HG03064 (cell line): ENCODE measurements at regions not wholly inside any gene's neighbourhood (a gene's known extent, or its start where the extent isn't known, plus 50 kb on each side); places are given as distances from the start of the nearest gene placed in this dataset.

ENCODE experiments used
- ATAC-seq: cut with Tn5 transposase; IDR thresholded peaks from one replicate; pipeline ENCODE4 v1.9.1; 2021; ENCODE audit warnings: low read depth; ENCODE audit not compliant: unreplicated experiment

- no peak for ATAC-seq
Measured at GRCh38 chr17:68812876-68813584, 142.2 kb downstream of the ABCA8 start.

DNA sequence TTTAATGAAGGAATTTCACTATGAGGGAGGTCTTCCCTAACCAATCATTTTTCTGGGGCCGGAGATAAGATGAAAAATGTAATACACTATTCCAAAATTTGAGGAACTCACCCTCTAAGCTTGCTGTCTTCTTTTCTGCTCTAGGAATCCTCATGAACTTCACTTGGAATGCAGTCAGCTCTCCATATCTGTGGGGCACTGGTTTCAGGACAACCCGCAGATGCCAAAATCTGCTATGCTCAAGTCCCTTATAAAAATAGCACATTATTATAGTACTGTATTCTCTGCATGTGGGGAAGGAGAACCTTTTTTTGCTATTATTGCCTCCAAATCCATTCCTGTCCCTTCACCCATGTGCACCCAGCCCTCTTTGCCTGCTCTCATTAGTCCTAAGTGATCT lies 146.0 kb downstream of the ABCA8 start:
- no peak for ATAC-seq

DNA sequence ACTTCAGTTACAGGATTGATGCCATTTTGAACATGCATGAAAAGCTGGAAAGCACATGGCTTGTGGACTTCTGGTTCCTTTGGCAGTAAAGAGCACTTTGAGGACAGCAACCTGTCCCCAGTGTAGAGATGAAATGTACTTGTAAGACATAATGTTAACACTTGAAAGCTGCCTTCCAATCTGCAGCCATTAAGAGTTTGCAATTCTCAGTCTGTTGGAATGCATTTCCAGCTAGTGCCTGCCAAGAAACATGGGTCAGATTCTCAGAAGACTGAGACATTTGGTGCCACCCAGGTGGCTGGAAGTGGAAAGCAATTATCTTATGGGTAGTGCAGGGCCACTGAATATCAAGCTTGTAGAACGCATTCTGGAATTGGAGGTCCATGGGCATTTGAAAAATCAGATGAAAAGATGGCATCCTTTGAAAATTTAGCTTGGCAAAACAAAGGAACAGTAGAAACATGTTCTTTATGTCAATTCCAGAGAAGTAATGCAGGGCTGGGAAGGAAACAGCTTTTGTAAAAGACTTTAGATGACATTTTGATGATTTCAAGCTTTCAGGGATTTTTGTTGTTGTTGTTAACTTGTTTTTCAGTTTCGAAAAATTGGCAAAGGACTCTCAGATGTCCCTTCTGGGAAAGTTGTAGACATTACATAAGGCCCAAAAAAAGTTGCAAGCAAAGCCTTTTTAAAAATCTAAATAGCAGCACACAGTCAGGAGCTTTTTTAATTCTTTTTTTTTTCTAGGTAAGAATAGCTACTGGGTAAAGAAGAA lies 147.0 kb downstream of the ABCA8 start:
- no peak for ATAC-seq

- ATAC-seq: no peak
Measured at GRCh38 chr17:68805609-68806008, 149.6 kb downstream of the ABCA8 start.

GRCh38 chr17:68804777-68805520 lies 150.2 kb downstream of the ABCA8 start:
- no peak for ATAC-seq

- ATAC-seq: no peak
Measured at GRCh38 chr17:68803164-68803929, 151.8 kb downstream of the ABCA8 start.

DNA sequence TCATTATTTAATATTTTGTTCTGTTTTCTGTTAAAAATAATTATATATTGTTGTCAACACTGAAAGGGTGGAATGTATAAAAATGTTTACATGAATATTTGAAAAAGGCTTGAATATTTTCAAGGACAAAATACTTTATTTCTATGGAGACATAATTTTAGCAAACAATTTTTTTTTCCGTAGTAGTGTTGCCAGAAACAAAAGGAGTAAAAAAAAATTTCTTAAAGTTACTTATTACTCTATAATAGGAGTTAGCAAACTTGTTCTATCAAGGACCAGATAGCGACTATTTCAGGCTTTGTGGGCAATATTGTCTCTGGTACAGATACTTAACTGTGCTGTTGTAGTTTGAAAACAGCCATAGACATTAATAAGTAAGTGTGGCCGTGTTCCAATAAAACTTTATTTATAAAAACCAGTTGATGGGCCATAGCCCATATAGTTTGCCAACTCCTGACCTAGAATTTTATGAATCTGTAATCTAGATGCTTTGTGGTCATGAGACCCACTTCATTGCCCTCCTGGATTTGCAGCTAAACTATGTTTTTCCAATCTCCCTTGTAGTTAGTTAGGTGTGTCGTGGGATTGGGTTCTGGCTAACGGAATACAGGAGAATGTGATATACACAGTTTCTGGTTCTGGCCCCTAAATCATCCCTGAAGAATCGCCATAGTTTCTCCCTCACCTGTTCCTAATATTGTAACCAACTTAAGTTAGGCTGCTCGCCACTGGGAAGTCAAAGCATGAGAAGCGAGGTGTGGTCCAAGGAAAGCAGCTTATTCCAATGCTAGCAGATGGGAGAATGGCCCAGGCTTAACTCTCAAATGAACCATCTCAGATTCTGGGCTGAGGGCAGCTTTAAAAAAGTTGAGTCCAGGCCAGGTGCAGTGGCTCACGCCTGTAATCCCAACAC lies 153.6 kb downstream of the ABCA8 start:
- no peak for ATAC-seq

DNA sequence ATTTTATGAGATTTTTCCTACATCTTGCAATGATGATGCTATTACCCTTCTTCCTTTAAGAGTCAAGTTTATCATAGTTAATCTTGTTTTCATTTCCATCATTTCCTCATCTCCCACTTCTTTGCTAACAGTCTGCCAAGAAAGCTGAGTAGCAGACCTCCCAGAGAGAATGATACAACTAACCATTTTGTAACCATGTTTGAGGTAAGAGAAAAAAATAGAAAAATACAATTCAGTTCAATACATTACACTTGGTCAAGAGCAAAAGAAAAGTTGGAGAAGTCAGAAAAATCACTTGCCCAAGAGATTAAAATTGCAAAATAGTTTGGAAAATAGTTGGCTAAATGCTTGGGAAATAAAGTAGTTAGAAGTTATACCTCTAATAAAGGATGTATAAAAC lies 154.4 kb downstream of the ABCA8 start:
- no peak for ATAC-seq

DNA sequence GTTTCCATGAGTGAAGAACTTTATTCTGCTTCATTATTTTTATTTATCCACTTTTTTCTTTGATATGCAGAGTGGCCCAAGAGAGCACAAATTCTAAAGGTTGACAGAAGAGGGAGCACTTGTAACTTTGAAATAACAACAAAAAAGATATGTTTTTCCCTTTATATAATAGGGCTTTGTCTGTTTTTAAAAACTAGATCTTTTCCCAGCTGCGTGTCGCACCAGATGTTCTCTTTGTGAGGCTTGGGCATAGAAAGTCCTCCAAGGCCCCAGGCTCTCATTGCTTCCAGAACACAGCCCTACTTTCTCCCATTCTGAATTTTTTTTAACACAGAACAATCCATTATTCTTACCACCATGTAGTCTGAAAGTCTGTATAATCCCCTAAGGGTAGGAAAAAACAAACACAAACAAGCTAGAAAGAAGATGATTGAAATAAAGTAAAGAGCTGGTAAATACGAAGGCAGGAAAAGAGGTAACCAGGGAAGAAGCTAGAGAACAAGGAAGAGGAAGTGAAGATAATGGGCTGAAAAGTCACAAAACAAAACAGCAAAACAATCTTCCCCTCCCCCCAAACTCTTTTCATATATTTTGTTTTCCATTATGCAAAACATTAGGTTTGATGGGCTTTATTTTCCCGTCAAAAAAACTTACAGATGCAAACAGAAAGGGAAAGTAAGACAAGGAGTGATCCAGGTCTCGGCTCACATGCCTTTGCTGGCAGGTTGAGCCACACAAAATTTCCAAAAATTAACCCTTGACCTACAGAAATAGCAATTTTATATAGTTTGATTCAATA lies 160.4 kb downstream of the ABCA8 start:
- ATAC-seq: no peak

- no peak for ATAC-seq
Measured at GRCh38 chr17:68792873-68793272, 162.3 kb downstream of the ABCA8 start.

GRCh38 chr17:68792042-68792685 lies 163.0 kb downstream of the ABCA8 start:
- ATAC-seq: no peak

DNA sequence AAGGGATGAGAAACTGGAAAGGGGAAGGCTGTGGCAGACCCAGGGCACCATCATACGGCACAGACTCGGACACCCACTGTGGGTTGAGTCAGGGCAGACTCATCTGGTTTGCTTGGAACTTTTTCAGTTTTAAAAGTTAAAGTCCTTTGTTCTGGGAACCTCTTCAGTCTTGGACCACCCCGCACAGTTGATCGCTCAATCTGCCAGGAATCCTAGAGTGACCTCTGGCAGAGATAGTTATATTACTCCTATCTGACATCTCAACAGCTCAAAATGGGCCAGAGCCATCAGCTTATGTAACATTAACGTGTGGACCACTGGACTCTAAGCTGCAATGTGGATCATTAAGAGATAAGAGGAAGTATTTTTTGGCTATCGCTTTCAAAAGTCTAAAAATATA lies 164.3 kb downstream of the ABCA8 start:
- ATAC-seq: no peak

- no peak for ATAC-seq
Measured at GRCh38 chr17:68790492-68790891, 164.7 kb downstream of the ABCA8 start.

DNA sequence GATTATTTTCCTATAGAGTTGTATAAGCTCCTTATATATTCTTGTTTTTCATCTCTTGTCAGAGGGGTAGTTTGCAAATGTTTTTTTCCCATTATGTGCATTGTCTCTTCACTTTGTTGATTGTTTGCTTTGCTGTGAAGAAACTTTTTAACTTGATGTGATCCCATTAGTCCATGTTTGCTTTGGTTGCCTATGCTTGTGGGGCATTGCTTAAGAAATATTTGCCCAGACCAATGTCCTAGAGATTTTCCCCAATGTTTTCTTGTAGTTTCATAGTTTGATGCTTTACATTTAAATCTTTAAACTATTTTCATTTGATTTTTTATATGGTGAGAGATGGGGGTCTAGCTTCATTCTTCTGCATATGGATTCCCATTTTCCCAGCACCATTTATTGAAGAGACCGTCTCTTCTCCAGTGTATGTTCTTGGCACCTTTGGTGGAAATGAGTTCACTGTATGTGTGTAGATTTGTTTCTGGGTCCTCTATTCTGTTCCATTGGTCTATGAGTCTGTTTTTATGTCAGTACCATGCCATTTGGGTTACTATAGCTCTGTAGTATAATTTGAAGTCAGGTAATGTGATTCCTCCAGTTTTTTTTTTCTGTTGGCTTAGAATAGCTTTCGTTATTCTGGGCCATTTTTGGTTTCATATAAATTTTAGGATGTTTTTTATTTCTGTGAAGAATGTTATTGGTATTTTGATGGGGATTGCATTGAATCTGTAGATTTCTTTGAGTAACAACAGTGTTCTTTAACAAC lies 165.8 kb downstream of the ABCA8 start:
- no peak for ATAC-seq

DNA sequence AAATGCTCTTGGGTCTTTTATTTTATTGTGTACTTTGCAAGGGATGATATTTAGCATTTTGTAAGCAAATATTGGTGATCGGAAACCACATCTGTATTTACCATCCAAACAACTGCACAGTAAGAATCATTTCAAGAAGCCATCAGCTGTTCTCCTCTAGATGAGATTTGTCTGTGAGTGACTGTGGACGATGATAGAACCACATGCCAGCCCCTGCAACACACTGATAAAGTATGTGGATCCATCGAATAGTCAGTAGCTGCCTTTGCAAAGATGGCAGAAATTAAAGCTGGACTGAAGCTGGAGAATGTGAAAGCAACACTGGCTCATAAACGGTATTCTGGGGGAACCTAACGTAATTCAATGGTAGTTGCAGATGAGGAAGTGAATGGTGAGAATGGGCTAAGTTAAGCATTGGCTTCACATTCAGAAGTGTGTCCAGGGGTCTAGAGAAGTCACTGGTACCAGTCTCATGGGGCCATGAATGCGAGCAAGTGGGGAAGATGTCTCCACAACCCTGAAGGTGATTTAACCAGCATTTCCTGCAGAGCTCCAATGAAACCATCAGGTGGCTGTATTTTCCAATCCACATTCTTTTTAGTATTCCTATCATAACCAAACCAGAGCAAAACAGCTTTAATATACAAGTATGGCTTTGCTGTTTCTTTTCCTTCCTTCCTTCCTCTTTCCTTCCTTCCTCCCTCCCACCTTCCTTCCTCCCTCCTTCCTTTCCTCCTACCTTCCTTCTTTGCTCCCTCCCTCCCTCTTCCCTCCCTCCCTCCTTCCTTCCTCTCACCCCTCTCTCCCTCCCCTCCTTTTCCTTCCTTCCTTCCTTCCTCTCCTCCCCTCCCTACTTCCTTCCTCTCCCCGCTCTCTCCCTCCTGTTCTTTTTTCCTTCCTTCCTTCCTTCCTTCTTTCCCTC lies 169.4 kb downstream of the ABCA8 start:
- ATAC-seq: no peak

GRCh38 chr17:68784431-68784830 lies 170.8 kb downstream of the ABCA8 start:
- no peak for ATAC-seq

GRCh38 chr17:68783861-68784260 lies 171.3 kb downstream of the ABCA8 start:
- no peak for ATAC-seq
